T-helper 17 cell (primary cell): ENCODE measurements at regions not wholly inside any gene's neighbourhood (a gene's known extent, or its start where the extent isn't known, plus 50 kb on each side); places are given as distances from the start of the nearest gene placed in this dataset.

Experiments
- ATAC-seq: fragments of 150-1000 bp; cut with Tn5 transposase; 2 replicates; pipeline ENCODE4 v1.10.0; 2021; ENCODE audit warnings: mild to moderate bottlenecking, moderate library complexity
- DNase-seq, 3 donors: peaks; one replicate each; pipeline versions ENCODE4 v3.0.0 to v3.0.0-alpha.2; 2020 to 2021
- H3K9me3 ChIP-seq: one replicate; pipeline ENCODE4 v1.7.0; 2013; ENCODE audit warnings: low read length, mild to moderate bottlenecking; ENCODE audit not compliant: control insufficient read depth, poor library complexity, severe bottlenecking
- H3K27ac Mint-ChIP-seq: one replicate; pipeline ENCODE4 v1.8.0; 2022; ENCODE audit warnings: mild to moderate bottlenecking, moderate library complexity, mixed read lengths
- H3K27me3 Mint-ChIP-seq: one replicate; pipeline ENCODE4 v1.8.0; 2022; ENCODE audit warnings: mixed read lengths
- H3K36me3 Mint-ChIP-seq: one replicate; pipeline ENCODE4 v1.8.0; 2022; ENCODE audit warnings: low read depth, mixed read lengths
- H3K4me1 Mint-ChIP-seq: one replicate; pipeline ENCODE4 v1.8.0; 2022; ENCODE audit warnings: mild to moderate bottlenecking, mixed read lengths
- H3K4me3 Mint-ChIP-seq: one replicate; pipeline ENCODE4 v1.8.0; 2022; ENCODE audit warnings: mild to moderate bottlenecking, moderate library complexity, mixed read lengths

GRCh38 chr6:137434640-137435039 is 59.6 kb downstream of the OLIG3 start:
- ATAC-seq (no peak), DNase-seq (no peak)
- H3K27ac Mint-ChIP-seq, result no peak overlapping the region
- peaks cover 28% of the 10 kb centered on the region for H3K27me3 Mint-ChIP-seq
- peaks cover 3% of the 10 kb centered on the region for H3K9me3 ChIP-seq
- H3K4me3 Mint-ChIP-seq, result no peak overlapping the region
- H3K4me1 Mint-ChIP-seq, result no peaks in the 10 kb centered on the region
- no peaks in the 10 kb centered on the region for H3K36me3 Mint-ChIP-seq

- Mint-ChIP-seq H3K4me3 (no peak overlapping the region), H3K36me3 (no peaks in the 10 kb centered on the region), H3K27ac (no peak overlapping the region), H3K4me1 (no peaks in the 10 kb centered on the region), H3K27me3 (peaks cover 34% of the 10 kb centered on the region)
- DNase-seq (no peak), ATAC-seq (no peak)
- no peaks in the 10 kb centered on the region for H3K9me3 ChIP-seq
Measured at GRCh38 chr6:137432054-137432611, 62.1 kb downstream of the OLIG3 start.

- no peaks in the 10 kb centered on the region for H3K9me3 ChIP-seq
- H3K4me3 Mint-ChIP-seq, result no peak overlapping the region
- H3K36me3 Mint-ChIP-seq, result no peaks in the 10 kb centered on the region
- H3K4me1 Mint-ChIP-seq, result peaks cover 1% of the 10 kb centered on the region
- no peak for DNase-seq
- ATAC-seq, result peak; percentile 60
- H3K27ac Mint-ChIP-seq, result no peak overlapping the region
- H3K27me3 Mint-ChIP-seq, result peaks cover 34% of the 10 kb centered on the region
Measured at GRCh38 chr6:137430954-137431353, 63.2 kb downstream of the OLIG3 start.

GRCh38 chr6:137427656-137428290 is 66.4 kb downstream of the OLIG3 start:
- ATAC-seq, result no peak
- no peaks in the 10 kb centered on the region for H3K9me3 ChIP-seq
- no peak for DNase-seq
- Mint-ChIP-seq H3K27me3 (peaks cover 15% of the 10 kb centered on the region), H3K27ac (no peak overlapping the region), H3K36me3 (no peaks in the 10 kb centered on the region), H3K4me1 (peaks cover 14% of the 10 kb centered on the region), H3K4me3 (no peak overlapping the region)

GRCh38 chr6:137426007-137426689 is 68.0 kb downstream of the OLIG3 start:
- no peaks in the 10 kb centered on the region for H3K36me3 Mint-ChIP-seq
- ATAC-seq (no peak), DNase-seq (no peak)
- no peaks in the 10 kb centered on the region for H3K9me3 ChIP-seq
- peaks cover 7% of the 10 kb centered on the region for H3K27me3 Mint-ChIP-seq
- H3K27ac Mint-ChIP-seq, result no peak overlapping the region
- H3K4me3 Mint-ChIP-seq, result no peak overlapping the region
- H3K4me1 Mint-ChIP-seq, result peaks cover 14% of the 10 kb centered on the region

GRCh38 chr6:137424251-137424650 is 69.9 kb downstream of the OLIG3 start:
- DNase-seq, result no peak
- peak overlapping the region; percentile 41 for H3K27ac Mint-ChIP-seq
- H3K9me3 ChIP-seq, result no peaks in the 10 kb centered on the region
- no peak for ATAC-seq
- peaks cover 2% of the 10 kb centered on the region for H3K36me3 Mint-ChIP-seq
- H3K4me3 Mint-ChIP-seq, result no peak overlapping the region
- peaks cover 14% of the 10 kb centered on the region for H3K4me1 Mint-ChIP-seq
- peaks cover 2% of the 10 kb centered on the region for H3K27me3 Mint-ChIP-seq

GRCh38 chr6:137423451-137424168 is 70.6 kb downstream of the OLIG3 start:
- peaks cover 14% of the 10 kb centered on the region for H3K4me1 Mint-ChIP-seq
- H3K4me3 Mint-ChIP-seq, result no peak overlapping the region
- H3K27ac Mint-ChIP-seq, result peak overlapping the region; percentile 41
- DNase-seq (no peak), ATAC-seq (no peak)
- no peaks in the 10 kb centered on the region for H3K27me3 Mint-ChIP-seq
- H3K9me3 ChIP-seq, result no peaks in the 10 kb centered on the region
- peaks cover 2% of the 10 kb centered on the region for H3K36me3 Mint-ChIP-seq

GRCh38 chr6:137417396-137417795 is 76.8 kb downstream of the OLIG3 start:
- Mint-ChIP-seq H3K4me3 (no peak overlapping the region), H3K27me3 (no peaks in the 10 kb centered on the region), H3K27ac (no peak overlapping the region), H3K36me3 (peaks cover 2% of the 10 kb centered on the region), H3K4me1 (peaks cover 9% of the 10 kb centered on the region)
- no peaks in the 10 kb centered on the region for H3K9me3 ChIP-seq
- DNase-seq (no peak), ATAC-seq (no peak)

GRCh38 chr6:137416376-137417109 is 77.7 kb downstream of the OLIG3 start:
- Mint-ChIP-seq H3K4me3 (no peak overlapping the region), H3K36me3 (peaks cover 2% of the 10 kb centered on the region), H3K27me3 (no peaks in the 10 kb centered on the region), H3K27ac (no peak overlapping the region), H3K4me1 (peaks cover 9% of the 10 kb centered on the region)
- H3K9me3 ChIP-seq, result no peaks in the 10 kb centered on the region
- no peak for DNase-seq
- ATAC-seq, result no peak

GRCh38 chr6:137415834-137416190 is 78.4 kb downstream of the OLIG3 start:
- no peaks in the 10 kb centered on the region for H3K9me3 ChIP-seq
- DNase-seq (no peak), ATAC-seq (no peak)
- no peaks in the 10 kb centered on the region for H3K27me3 Mint-ChIP-seq
- H3K27ac Mint-ChIP-seq, result peak overlapping the region; percentile 84
- peak overlapping the region; percentile 91 for H3K4me3 Mint-ChIP-seq
- H3K36me3 Mint-ChIP-seq, result peaks cover under 1% of the 10 kb centered on the region
- peaks cover 9% of the 10 kb centered on the region for H3K4me1 Mint-ChIP-seq

- peak; percentile 21 to 50 (median 38) for DNase-seq
- Mint-ChIP-seq H3K27me3 (no peaks in the 10 kb centered on the region), H3K4me1 (peaks cover 9% of the 10 kb centered on the region), H3K4me3 (peak overlapping the region; percentile 91), H3K36me3 (no peaks in the 10 kb centered on the region), H3K27ac (peak overlapping the region; percentile 84)
- ATAC-seq, result peak; percentile 96
- H3K9me3 ChIP-seq, result no peaks in the 10 kb centered on the region
Measured at GRCh38 chr6:137415127-137415833, 78.9 kb downstream of the OLIG3 start.

- ATAC-seq, result no peak
- peaks cover 9% of the 10 kb centered on the region for H3K4me1 Mint-ChIP-seq
- H3K9me3 ChIP-seq, result no peaks in the 10 kb centered on the region
- H3K36me3 Mint-ChIP-seq, result no peaks in the 10 kb centered on the region
- H3K4me3 Mint-ChIP-seq, result peak overlapping the region; percentile 91
- no peak for DNase-seq
- H3K27ac Mint-ChIP-seq, result peak overlapping the region; percentile 84
- H3K27me3 Mint-ChIP-seq, result no peaks in the 10 kb centered on the region
Measured at GRCh38 chr6:137414599-137414998, 79.6 kb downstream of the OLIG3 start.
